ENCODE measurements at regions not wholly inside any gene's neighbourhood (a gene's known extent, or its start where the extent isn't known, plus 50 kb on each side); places are given as distances from the start of the nearest gene placed in this dataset.
"Not testable (repeated sequence)": the region's sequence is repeated elsewhere in the genome, so short reads cannot be mapped to it uniquely, and the experiment has no call there.

GRCh38 chr14:83151571-83151970 is 1617.9 kb upstream of the SEL1L start:
- no peak for DNase-seq

GRCh38 chr14:83153081-83153480 is 1619.4 kb upstream of the SEL1L start:
- DNase-seq = no peak

GRCh38 chr14:83162361-83162929 is 1628.8 kb upstream of the SEL1L start:
- DNase-seq = no peak

GRCh38 chr14:83163016-83163415 is 1629.4 kb upstream of the SEL1L start:
- no peak for DNase-seq

- DNase-seq = no peak
Measured at GRCh38 chr14:83164016-83164415, 1630.4 kb upstream of the SEL1L start.

GRCh38 chr14:83164591-83164990 is 1630.9 kb upstream of the SEL1L start:
- DNase-seq = no peak

- DNase-seq = no peak
Measured at GRCh38 chr14:83170165-83170564, 1636.5 kb upstream of the SEL1L start.

GRCh38 chr14:83171761-83172160 is 1638.1 kb upstream of the SEL1L start:
- DNase-seq = no peak

GRCh38 chr14:83172363-83172762 is 1638.7 kb upstream of the SEL1L start:
- no peak for DNase-seq

- no peak for DNase-seq
Measured at GRCh38 chr14:83173687-83174086, 1640.0 kb upstream of the SEL1L start.

- no peak for DNase-seq
Measured at GRCh38 chr14:83184531-83184930, 1650.9 kb upstream of the SEL1L start.

GRCh38 chr14:83188311-83188710 is 1654.7 kb upstream of the SEL1L start:
- DNase-seq = not testable (repeated sequence)

GRCh38 chr14:83196236-83196635 is 1662.6 kb upstream of the SEL1L start:
- no peak for DNase-seq

- no peak for DNase-seq
Measured at GRCh38 chr14:83197271-83197670, 1663.6 kb upstream of the SEL1L start.

GRCh38 chr14:83207550-83207949 is 1673.9 kb upstream of the SEL1L start:
- no peak for DNase-seq

GRCh38 chr14:83208341-83208740 is 1674.7 kb upstream of the SEL1L start:
- DNase-seq = no peak

GRCh38 chr14:83217492-83217891 is 1683.8 kb upstream of the SEL1L start:
- DNase-seq = no peak

GRCh38 chr14:83247924-83248639 is 1714.4 kb upstream of the SEL1L start:
- no peak for DNase-seq

GRCh38 chr14:83251402-83251801 is 1717.7 kb upstream of the SEL1L start:
- no peak for DNase-seq

- DNase-seq = no peak
Measured at GRCh38 chr14:83253870-83254269, 1720.2 kb upstream of the SEL1L start.

- no peak for DNase-seq
Measured at GRCh38 chr14:83255015-83255726, 1721.5 kb upstream of the SEL1L start.

- no peak for DNase-seq
Measured at GRCh38 chr14:83255727-83256090, 1722.1 kb upstream of the SEL1L start.

GRCh38 chr14:83257466-83258439 is 1724.1 kb upstream of the SEL1L start:
- DNase-seq = no peak

Data from stimulated activated CD8-positive, alpha-beta memory T cell treated with anti-CD3 and anti-CD28 coated beads, Interleukin-4, amount 100 ng/mL, for 48 hours (primary cell).